Endothelial cell of umbilical vein (primary cell): ENCODE measurements at regions not wholly inside any gene's neighbourhood (a gene's known extent, or its start where the extent isn't known, plus 50 kb on each side); places are given as distances from the start of the nearest gene placed in this dataset.

Experiments used
- BruUV-seq: library from RNA; stranded (reverse); fragments of 400-500 nt; replicated peaks from 2 replicates; lab custom pipeline; 2021; lab: Mats Ljungman, UMichigan
- CTCF ChIA-PET: fragments of 300-600, 350-600 bp; sonication (Branson Sonifier 250); formaldehyde crosslinking; loops from one replicate; lab custom pipeline; 2021; ENCODE audit warnings: antibody characterized with exemption, inconsistent platforms; lab: Charles Lee
- POLR2A ChIA-PET: fragments of 300-600, 350-600 bp; sonication (Branson Sonifier 250); formaldehyde crosslinking; loops from one replicate; lab custom pipeline; 2021; ENCODE audit warnings: antibody characterized with exemption, inconsistent platforms; lab: Charles Lee
- DNase-seq: peaks from one replicate; pipeline ENCODE4 v3.0.0-alpha.2; 2011; ENCODE audit warnings: low read depth, low spot score
- FAIRE-seq: peaks from 2 replicates; lab custom pipeline; 2011; peaks lifted over from hg19 to GRCh38; lab: Jason Lieb, UNC
- H2AFZ ChIP-seq: 2 replicates; pipeline ENCODE4 v1.6.0; 2012; ENCODE audit warnings: low read depth, low read length, control low read depth, inconsistent platforms
- H3K27ac ChIP-seq: 2 replicates; pipeline ENCODE4 v1.5.1; 2011; ENCODE audit warnings: low read depth, mild to moderate bottlenecking, control low read depth, low read length, moderate library complexity; ENCODE audit not compliant: insufficient read depth
- H3K27me3 ChIP-seq, 2 experiments: 2 replicates each; pipeline versions ENCODE4 v1.6.0 to v1.6.1; 2011; ENCODE audit warnings: low read length in 2 of 2, mixed read lengths in 1 of 2; ENCODE audit not compliant: control insufficient read depth in 2 of 2, insufficient read depth in 2 of 2
- H3K36me3 ChIP-seq, 2 experiments: 2 replicates in 1 of 2; 3 replicates in 1 of 2; pipeline ENCODE4 v1.5.1; 2011; ENCODE audit warnings: low read length in 2 of 2, mild to moderate bottlenecking in 1 of 2, moderate library complexity in 1 of 2; ENCODE audit not compliant: control insufficient read depth in 2 of 2, insufficient read depth in 2 of 2; ENCODE audit errors: extremely low read depth in 1 of 2
- H3K4me1 ChIP-seq: 3 replicates; pipeline ENCODE4 v1.5.1; 2011; ENCODE audit warnings: mild to moderate bottlenecking, low read length; ENCODE audit not compliant: control insufficient read depth, insufficient read depth; ENCODE audit errors: extremely low read depth
- H3K4me2 ChIP-seq: 2 replicates; pipeline ENCODE4 v1.6.1; 2011; ENCODE audit warnings: low read length, control low read depth, mixed read lengths; ENCODE audit not compliant: insufficient read depth
- H3K4me3 ChIP-seq, 3 experiments: fragments of 200-600 bp in 1 of 3; sonication (generic), shearing (Covaris generic) in 1 of 3; replicated peaks in 1 of 3; 2 replicates each; pipeline ENCODE4 v1.5.1; 2011 to 2016; ENCODE audit warnings: control low read depth in 3 of 3, low read length in 3 of 3, mild to moderate bottlenecking in 2 of 3, inconsistent platforms in 1 of 3, low read depth in 1 of 3, moderate library complexity in 1 of 3; ENCODE audit not compliant: insufficient read depth in 1 of 3
- H3K79me2 ChIP-seq: 2 replicates; pipeline ENCODE4 v1.6.0; 2012; ENCODE audit warnings: low read length, inconsistent platforms; ENCODE audit not compliant: control insufficient read depth, insufficient read depth
- H3K9ac ChIP-seq: replicated peaks from 2 replicates; pipeline ENCODE3; 2011; ENCODE audit warnings: low read length, control low read depth; ENCODE audit not compliant: insufficient read depth; ENCODE audit errors: extremely low read depth
- H3K9me1 ChIP-seq: replicated peaks from 3 replicates; pipeline ENCODE4 v1.6.0; 2011; ENCODE audit warnings: mild to moderate bottlenecking, low read length; ENCODE audit not compliant: control insufficient read depth, insufficient read depth; ENCODE audit errors: extremely low read depth
- H3K9me3 ChIP-seq: replicated peaks from 2 replicates; pipeline ENCODE4 v1.5.1; 2012; ENCODE audit warnings: low read length, inconsistent platforms; ENCODE audit not compliant: control insufficient read depth, insufficient read depth
- H4K20me1 ChIP-seq: replicated peaks from 2 replicates; pipeline ENCODE3; 2011; ENCODE audit warnings: mild to moderate bottlenecking, low read length; ENCODE audit not compliant: control insufficient read depth, insufficient read depth; ENCODE audit errors: extremely low read depth
- CTCF ChIP-seq, 2 donors: IDR thresholded peaks; 1 replicate in 1 of 2; 2 replicates in 1 of 2; pipeline ENCODE4 v1.5.1; 2011; ENCODE audit warnings: low read length in 2 of 2, mild to moderate bottlenecking in 2 of 2, moderate library complexity in 2 of 2, control low read depth in 1 of 2, inconsistent platforms in 1 of 2, low read depth in 1 of 2; ENCODE audit not compliant: insufficient read depth in 1 of 2; ENCODE audit errors: extremely low read depth in 1 of 2
- EZH2 ChIP-seq: IDR thresholded peaks from 2 replicates; pipeline ENCODE4 v1.6.1; 2012; ENCODE audit warnings: borderline replicate concordance, low read depth, mild to moderate bottlenecking, moderate library complexity, low read length, inconsistent platforms; ENCODE audit not compliant: severe bottlenecking
- FOS ChIP-seq: IDR thresholded peaks from 2 replicates; pipeline ENCODE4 v1.6.1; 2011; ENCODE audit warnings: mild to moderate bottlenecking, low read length, moderate library complexity, borderline replicate concordance; ENCODE audit not compliant: insufficient read depth
- GATA2 ChIP-seq: IDR thresholded peaks from 2 replicates; pipeline ENCODE4 v1.7.0; 2011; ENCODE audit warnings: low read depth, mild to moderate bottlenecking, moderate library complexity, mixed read lengths, low read length; ENCODE audit not compliant: insufficient read length, insufficient read depth
- JUN ChIP-seq: IDR thresholded peaks from 2 replicates; pipeline ENCODE4 v1.6.1; 2011; ENCODE audit warnings: borderline replicate concordance, low read depth; ENCODE audit not compliant: insufficient read length, insufficient read depth
- MAX ChIP-seq: IDR thresholded peaks from 2 replicates; pipeline ENCODE4 v1.6.1; 2011; ENCODE audit not compliant: insufficient read depth, insufficient read length
- MYC ChIP-seq: IDR thresholded peaks from one replicate; pipeline ENCODE4 v1.6.1; 2011; ENCODE audit warnings: mild to moderate bottlenecking, low read depth, low read length
- POLR2A ChIP-seq: IDR thresholded peaks from 2 replicates; pipeline ENCODE4 v1.6.1; 2012; ENCODE audit warnings: low read depth, mild to moderate bottlenecking, control low read depth, low read length
- POLR2AphosphoS5 ChIP-seq: IDR thresholded peaks from 2 replicates; pipeline ENCODE4 v1.6.1; 2012; ENCODE audit warnings: low read depth, mild to moderate bottlenecking, control low read depth, low read length, moderate library complexity; ENCODE audit not compliant: insufficient read depth
- dilution Hi-C: fragments of 300-500 bp; cut with MboI; formaldehyde crosslinking; loops from one replicate; pipeline ENCODE4 v1.15.0; 2019; ENCODE audit warnings: low sequenced_read_pairs; ENCODE audit not compliant: extremely low pct_ligation_motif_present
- intact Hi-C: fragments of 100-400 bp; cut with micrococcal nuclease; formaldehyde crosslinking; loops from one replicate; pipeline ENCODE4 v1.10.0; 2022

- no peak overlapping the region for H3K4me2 ChIP-seq
- no peak for TF ChIP-seq MYC
- no peak for TF ChIP-seq POLR2A
- TF ChIP-seq MAX = no peak
- TF ChIP-seq JUN = no peak
- TF ChIP-seq GATA2 = no peak
- TF ChIP-seq CTCF (IDR thresholded peaks at IDR 0.05; ENCODE audit: extremely low read depth in 1 of 2, insufficient read depth in 1 of 2, low read depth in 1 of 2, low read length in 2 of 2) = no peak
- no peak for TF ChIP-seq EZH2
- no peak for TF ChIP-seq POLR2AphosphoS5
- no peak for TF ChIP-seq FOS
- no peaks in the 10 kb centered on the region for H3K36me3 ChIP-seq
- H3K9me3 ChIP-seq = peaks cover 2% of the 10 kb centered on the region
- CTCF ChIA-PET = no interaction called here
- H3K79me2 ChIP-seq = no peaks in the 10 kb centered on the region
- no peak overlapping the region for H3K9ac ChIP-seq
- no peak overlapping the region for H3K4me3 ChIP-seq
- no peaks in the 10 kb centered on the region for H3K4me1 ChIP-seq
- no peak overlapping the region for H3K27ac ChIP-seq
- no peak overlapping the region for H2AFZ ChIP-seq
- DNase-seq (no peak), FAIRE-seq (no peak)
- H4K20me1 ChIP-seq = no peaks in the 10 kb centered on the region
- H3K27me3 ChIP-seq = no peaks in the 10 kb centered on the region
- dilution Hi-C loops = no loop called here
- no TSS peak for BruUV-seq
- intact Hi-C loops = no loop called here
- no peaks in the 10 kb centered on the region for H3K9me1 ChIP-seq
- POLR2A ChIA-PET = no interaction called here
Observed at GRCh38 chr3:94887065-94887464, 824.2 kb downstream of the NSUN3 start.
